ENCODE measurements at regions not wholly inside any gene's neighbourhood (a gene's known extent, or its start where the extent isn't known, plus 50 kb on each side); places are given as distances from the start of the nearest gene placed in this dataset.

- peak; percentile 87 for DNase-seq
Observed at GRCh38 chr11:115674176-115674936, 170.1 kb upstream of the CADM1 start.

DNA sequence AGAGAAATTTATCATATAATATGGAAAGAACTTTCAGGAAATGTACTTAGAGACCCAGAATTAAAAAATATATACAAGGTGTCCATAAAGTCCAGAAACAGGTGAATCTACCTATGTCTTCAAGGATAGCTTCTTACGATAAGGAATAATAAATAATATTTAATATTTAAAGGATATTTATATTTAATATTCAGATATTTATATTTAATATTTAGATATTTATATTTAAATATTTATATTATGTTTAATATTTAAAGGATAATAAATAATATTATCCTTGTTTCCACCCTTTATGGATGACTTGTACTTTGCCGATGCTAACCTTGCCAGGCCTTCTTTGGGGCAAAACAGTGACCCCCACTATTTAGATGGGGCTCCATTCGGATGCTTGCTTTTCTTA is 169.5 kb upstream of the CADM1 start:
- no peak for DNase-seq

DNA sequence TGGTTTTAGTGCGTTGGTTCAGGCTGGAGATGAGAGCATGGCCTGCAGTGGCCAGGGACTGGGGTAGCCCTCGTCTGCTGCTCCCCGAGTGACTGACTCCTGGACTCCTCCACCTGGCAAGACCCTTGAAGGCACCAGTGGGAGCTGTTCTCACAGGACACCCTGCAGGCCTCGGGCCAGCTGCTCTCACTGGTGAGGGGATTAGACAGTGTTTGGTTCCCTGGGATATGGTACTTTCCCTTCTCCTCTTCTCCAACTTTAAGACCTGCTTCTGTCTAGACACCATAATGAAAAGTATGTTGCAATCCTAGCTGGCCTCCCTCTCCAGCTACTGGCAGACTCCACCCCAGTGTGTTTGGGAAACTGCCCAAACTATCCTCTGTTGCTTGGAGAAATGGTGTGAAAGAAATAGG is 168.8 kb upstream of the CADM1 start:
- peak; percentile 78 for DNase-seq

GRCh38 chr11:115672412-115672811 is 168.2 kb upstream of the CADM1 start:
- no peak for DNase-seq

- DNase-seq, result no peak
Observed at GRCh38 chr11:115670538-115671205, 166.5 kb upstream of the CADM1 start.

DNA sequence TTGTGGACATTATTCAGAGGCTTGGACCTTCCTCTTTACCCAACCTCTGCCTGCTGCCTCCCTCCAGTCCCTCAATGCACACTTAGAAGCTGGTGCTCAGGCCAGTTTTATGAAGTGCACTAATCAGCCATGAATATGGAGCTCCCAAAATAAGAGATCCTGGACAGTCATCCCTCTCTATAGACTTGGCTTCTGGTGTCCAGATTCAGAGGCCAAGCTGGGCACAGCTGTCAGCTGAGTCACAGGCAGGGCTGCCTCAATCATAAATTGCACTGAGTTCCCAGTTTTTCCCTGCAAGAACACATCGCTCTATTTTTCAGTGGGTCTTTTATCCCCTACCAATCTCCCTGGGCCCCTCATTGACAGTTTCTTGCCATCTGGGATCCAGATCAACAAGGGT is 161.7 kb upstream of the CADM1 start:
- no peak for DNase-seq

GRCh38 chr11:115665175-115665821 is 161.1 kb upstream of the CADM1 start:
- no peak for DNase-seq

DNA sequence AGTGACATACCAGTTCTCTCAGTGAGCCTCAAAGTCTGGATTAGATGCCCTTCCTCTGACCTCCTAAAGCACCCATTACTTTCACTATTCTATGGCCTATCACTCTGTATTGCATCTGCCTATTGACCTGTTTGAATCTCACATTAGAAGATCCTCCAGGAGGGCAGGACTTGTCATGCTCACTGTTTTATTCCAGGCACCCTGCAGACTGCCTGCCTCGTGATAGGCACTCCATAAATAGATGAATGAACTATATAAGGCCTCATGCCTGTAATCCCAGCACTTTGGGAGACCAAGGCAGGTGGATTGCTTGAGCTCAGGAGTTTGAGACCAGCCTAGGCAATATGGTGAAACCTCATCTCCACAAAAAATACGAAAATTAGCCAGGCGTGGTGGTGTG is 160.1 kb upstream of the CADM1 start:
- no peak for DNase-seq

GRCh38 chr11:115663790-115664189 is 159.6 kb upstream of the CADM1 start:
- DNase-seq, result no peak

- DNase-seq, result no peak
Observed at GRCh38 chr11:115660030-115660805, 156.0 kb upstream of the CADM1 start.

DNA sequence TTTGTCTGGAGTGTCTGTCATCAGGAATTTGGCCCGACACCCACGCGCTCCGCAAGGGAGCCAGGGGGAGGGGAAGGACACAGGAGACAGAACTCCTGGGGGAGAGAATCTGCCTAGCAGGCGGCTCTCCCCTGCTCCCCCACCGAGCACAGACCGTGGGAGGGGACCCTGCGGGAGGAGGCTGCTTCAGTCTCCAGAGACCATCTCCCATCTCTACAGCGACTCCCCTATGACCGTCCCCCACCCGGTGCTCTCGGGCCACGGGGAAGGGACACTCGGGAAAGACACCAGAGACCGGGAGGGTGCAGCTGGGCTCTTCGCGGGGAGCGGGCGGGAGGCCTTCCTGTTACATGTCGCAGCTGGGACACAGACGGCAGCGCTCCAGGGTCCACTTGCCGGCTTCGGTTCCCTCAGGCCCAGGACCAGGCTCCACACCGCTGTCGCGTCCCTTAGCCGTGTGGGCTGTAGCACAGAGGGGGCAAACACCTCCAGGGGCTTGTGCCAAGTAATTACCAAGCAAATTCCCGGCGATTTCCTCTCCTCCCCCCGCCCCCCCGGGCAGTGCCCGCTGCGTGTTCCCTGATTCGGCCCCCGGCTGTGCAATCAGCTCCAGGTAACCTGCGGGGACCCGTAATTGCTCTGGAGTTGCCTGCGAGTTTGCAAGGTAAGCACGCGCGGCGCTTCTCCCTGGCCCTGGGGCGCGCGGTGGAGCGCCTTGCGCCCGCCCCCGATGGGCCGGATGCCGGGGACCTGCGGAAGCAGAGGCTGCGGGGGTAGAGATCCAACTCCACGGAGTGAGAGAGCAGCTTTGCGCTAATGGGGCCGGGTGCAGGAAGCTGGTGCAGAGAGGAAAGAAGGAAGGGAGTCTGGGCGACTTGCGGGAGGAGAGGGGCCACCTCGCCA is 155.1 kb upstream of the CADM1 start:
- DNase-seq, result peak; percentile 64

GRCh38 chr11:115657586-115657985 is 153.4 kb upstream of the CADM1 start:
- peak; percentile 29 for DNase-seq

DNA sequence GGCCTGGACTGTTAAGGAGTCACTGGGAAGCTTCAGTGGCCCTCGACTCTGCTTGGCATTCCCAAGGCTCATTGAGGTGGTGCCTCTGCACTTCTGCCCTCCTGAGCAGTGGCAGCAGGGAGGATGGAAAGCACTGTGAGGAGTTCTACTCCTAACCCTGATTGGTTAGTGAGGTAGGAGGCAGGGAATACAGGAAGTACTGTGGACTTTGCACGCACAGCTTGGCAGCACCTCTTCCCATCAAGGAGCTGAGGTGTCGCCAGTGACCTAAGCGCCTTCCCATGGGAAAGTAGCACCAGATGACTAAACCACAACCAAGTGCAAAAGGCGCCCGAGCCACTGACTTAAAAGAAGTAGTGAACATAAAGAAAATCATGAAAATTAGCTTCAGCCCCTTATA is 152.5 kb upstream of the CADM1 start:
- DNase-seq, result no peak

- no peak for DNase-seq
Observed at GRCh38 chr11:115656041-115656440, 151.8 kb upstream of the CADM1 start.

DNA sequence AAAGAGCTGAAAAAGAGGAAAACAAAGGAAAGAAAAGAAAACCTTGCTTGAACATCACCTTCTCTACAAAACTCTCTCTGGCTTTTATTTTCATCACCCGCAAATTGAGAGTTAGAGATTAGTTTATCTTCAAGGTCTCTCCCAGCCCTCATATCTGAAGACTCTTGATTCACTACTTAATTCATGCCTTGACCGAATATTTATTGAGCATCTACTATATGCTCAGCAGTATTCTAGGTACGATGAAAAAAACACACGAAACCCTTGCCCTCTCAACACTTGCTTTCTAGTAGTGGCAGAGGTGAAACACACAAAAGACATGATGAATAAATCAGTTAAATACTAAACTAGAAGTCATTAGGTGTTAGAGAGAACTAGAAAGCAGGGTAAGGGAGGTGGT is 150.6 kb upstream of the CADM1 start:
- DNase-seq, result no peak

DNA sequence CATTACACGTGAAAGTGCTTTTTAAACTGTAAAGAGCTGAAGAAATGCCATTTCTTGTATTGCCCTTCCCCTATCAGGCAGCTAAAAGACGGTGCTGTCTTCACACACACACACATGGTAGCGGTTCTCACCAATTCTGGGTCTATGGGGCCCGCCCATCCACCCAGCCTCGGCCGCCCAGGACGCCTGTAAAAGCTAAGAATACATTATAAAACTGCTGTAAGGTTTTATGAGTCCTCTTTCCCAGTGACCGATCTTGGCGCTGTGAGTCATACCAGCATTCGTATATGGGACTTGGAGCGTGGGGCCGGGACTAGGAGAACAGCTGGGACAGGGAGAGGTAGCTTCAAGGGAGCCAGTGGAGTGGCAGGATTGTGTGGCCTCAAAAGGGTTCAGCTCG is 149.7 kb upstream of the CADM1 start:
- no peak for DNase-seq

DNA sequence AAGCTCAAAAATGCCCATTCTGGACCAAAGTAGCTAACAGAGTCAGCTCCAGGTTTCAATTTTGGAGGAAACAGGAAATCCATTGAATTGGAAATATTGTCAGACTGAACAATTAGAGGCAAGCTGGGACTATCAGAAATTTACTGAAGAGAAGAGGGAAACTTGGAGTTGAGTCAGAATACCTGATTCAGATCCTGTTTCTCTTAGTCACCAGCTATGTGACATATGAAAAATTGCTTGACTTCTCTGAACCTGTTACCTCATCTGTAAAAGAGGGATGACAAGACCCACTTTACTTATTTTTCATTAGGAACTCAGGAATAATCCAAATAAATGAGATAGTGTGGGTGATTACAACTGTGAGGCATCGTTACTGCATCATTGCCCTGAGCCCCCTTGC is 148.9 kb upstream of the CADM1 start:
- DNase-seq, result no peak

DNA sequence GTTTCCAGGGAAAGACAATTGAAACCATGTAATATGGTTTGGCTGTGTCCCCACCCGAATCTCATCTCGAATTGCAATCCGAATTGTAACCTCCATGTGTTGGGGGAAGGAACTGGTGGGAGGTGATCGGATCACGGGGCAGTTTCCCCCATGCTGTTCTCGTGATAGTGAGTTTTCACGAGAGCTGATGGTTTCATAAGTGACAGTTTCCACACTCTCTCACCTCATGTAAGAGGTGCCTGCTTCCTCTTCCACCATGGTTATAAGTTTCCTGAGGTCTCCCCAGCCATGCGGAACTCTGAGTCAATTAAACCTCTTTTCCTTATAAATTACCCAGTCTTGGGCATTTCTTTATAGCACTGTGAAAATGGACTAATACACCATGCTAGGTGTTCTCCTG is 148.3 kb upstream of the CADM1 start:
- DNase-seq, result no peak

- DNase-seq, result no peak
Observed at GRCh38 chr11:115652094-115652493, 147.9 kb upstream of the CADM1 start.

DNA sequence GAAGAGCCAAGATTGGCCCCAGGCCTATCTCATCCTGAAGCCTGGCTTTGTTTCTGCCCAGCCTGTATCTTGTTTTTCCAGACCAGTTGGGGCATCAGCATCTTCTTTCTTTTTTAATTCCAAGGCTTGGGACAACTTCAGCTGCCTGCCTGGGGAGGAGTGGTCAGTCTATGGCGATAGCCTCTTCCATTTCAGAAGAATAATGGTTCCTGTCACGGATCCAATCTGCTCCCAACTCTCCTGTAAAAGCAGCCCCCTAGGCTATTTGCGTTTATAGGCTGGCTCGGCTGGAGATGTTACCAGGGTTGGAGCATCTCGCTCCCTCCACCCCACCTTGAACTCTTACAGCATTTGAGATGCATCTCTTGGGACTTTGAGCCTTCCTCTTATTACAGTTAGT is 145.2 kb upstream of the CADM1 start:
- DNase-seq, result no peak

GRCh38 chr11:115645631-115646317 is 141.6 kb upstream of the CADM1 start:
- no peak for DNase-seq

Measured in fibroblast of skin of scalp (primary cell).